ENCODE measurements at regions not wholly inside any gene's neighbourhood (a gene's known extent, or its start where the extent isn't known, plus 50 kb on each side); places are given as distances from the start of the nearest gene placed in this dataset.

DNA sequence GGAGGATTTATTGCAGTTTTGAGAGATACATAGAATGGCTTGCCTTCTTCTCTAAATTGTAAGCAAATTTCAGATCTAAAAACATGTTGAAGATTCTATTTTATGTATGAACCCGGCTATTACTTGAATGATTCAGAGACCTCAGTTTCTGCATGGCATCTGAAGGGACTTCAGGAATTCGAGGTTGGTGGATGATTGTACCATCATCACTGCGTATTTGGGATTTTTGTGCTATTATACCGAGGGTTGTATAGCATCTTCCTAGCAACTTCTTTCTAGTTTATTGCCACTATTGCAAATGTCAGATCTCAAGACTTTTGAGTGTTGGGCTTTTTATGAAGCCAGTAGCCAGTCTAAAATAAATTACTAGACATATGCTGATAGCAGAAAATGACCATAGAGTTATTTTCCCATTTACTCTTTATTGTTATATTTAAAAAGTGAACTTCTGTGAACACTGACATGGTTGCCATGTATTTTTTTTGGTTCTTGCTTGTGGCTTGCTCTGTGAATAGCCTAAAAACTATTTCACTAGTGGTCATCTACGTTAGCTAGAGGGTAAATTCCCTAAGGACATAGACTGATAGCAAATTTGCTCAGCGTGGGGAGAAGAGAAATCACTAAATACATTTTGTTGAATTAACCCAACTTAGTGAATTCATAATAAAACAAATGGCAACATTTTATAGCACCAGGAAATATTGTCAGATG lies 70.6 kb upstream of the KLF12 start:
- Histone ChIP-seq H3K79me2 (ENCODE audit: control insufficient read depth, insufficient read depth, low read length) (no peaks in the 10 kb centered on the region), H3K4me1 (ENCODE audit: control insufficient read depth, extremely low read depth, insufficient read depth, low read length) (peaks cover 3% of the 10 kb centered on the region), H3K27me3 (ENCODE audit: control insufficient read depth, extremely low read depth, insufficient read depth, low read length) (no peaks in the 10 kb centered on the region), H3K4me3 (ENCODE audit: control insufficient read depth in 2 of 3, extremely low read depth in 1 of 3, insufficient read depth in 2 of 3, low read depth in 1 of 3, low read length in 3 of 3) (no peak overlapping the region), H3K36me3 (ENCODE audit: control insufficient read depth in 2 of 2, extremely low read depth in 1 of 2, insufficient read depth in 2 of 2, low read length in 2 of 2) (no peaks in the 10 kb centered on the region), H2AFZ (ENCODE audit: control insufficient read depth, low read length) (no peak overlapping the region), H3K9me3 (ENCODE audit: control insufficient read depth, low read depth, low read length) (no peaks in the 10 kb centered on the region), H3K9ac (ENCODE audit: control insufficient read depth, extremely low read depth, insufficient read depth, low read length) (no peak overlapping the region), H4K20me1 (ENCODE audit: control insufficient read depth, extremely low read depth, insufficient read depth, low read length) (no peaks in the 10 kb centered on the region), H3K4me2 (ENCODE audit: control insufficient read depth, extremely low read depth, insufficient read depth, low read depth, low read length) (no peak overlapping the region), H3K27ac (ENCODE audit: control insufficient read depth, insufficient read depth, low read length) (no peak overlapping the region), H3K9me1 (ENCODE audit: control insufficient read depth, extremely low read depth, insufficient read depth, low read length) (no peaks in the 10 kb centered on the region)
- DNase-seq (ENCODE audit: low read depth, low spot score) (no peak), FAIRE-seq (no peak)
- TF ChIP-seq, protein P1, sequence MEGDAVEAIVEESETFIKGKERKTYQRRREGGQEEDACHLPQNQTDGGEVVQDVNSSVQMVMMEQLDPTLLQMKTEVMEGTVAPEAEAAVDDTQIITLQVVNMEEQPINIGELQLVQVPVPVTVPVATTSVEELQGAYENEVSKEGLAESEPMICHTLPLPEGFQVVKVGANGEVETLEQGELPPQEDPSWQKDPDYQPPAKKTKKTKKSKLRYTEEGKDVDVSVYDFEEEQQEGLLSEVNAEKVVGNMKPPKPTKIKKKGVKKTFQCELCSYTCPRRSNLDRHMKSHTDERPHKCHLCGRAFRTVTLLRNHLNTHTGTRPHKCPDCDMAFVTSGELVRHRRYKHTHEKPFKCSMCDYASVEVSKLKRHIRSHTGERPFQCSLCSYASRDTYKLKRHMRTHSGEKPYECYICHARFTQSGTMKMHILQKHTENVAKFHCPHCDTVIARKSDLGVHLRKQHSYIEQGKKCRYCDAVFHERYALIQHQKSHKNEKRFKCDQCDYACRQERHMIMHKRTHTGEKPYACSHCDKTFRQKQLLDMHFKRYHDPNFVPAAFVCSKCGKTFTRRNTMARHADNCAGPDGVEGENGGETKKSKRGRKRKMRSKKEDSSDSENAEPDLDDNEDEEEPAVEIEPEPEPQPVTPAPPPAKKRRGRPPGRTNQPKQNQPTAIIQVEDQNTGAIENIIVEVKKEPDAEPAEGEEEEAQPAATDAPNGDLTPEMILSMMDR (optimal IDR thresholded peaks at IDR 0.05 in 1 of 3, IDR thresholded peaks at IDR 0.05 in 1 of 3, conservative IDR thresholded peaks at IDR 0.05 in 1 of 3; ENCODE audit: extremely low read depth in 1 of 3, insufficient read depth in 2 of 3, low read length in 3 of 3) = no peak
- no peak for TF ChIP-seq EZH2 (IDR thresholded peaks at IDR 0.05; ENCODE audit: low read length)
- dilution Hi-C loops (cut with MboI; ENCODE audit: extremely low pct_ligation_motif_present, low sequenced_read_pairs) = no loop called here

DNA sequence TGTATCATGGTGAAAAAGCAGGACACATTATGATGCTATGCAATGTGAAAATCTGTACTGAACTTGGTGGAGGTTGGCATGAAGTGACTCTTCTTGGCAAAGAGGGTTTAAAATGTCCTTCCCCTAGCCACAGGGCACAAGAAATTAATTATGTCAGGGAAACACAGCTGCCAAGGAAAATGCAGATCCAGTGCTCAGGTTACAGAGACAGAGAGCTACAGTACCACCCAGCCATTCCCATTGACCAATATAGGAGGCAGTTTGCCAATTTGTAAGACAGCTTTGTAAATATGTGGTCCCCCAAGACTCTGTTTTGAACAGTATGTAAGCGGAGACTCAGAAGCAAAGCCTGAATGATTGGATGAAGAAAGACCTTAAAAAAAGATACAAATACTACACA lies 69.4 kb upstream of the KLF12 start:
- H3K9me1 ChIP-seq (ENCODE audit: control insufficient read depth, extremely low read depth, insufficient read depth, low read length) = no peaks in the 10 kb centered on the region
- no peaks in the 10 kb centered on the region for H3K36me3 ChIP-seq (ENCODE audit: control insufficient read depth in 2 of 2, extremely low read depth in 1 of 2, insufficient read depth in 2 of 2, low read length in 2 of 2)
- no peak overlapping the region for H3K27ac ChIP-seq (ENCODE audit: control insufficient read depth, insufficient read depth, low read length)
- FAIRE-seq = no peak
- H3K27me3 ChIP-seq (ENCODE audit: control insufficient read depth, extremely low read depth, insufficient read depth, low read length) = no peaks in the 10 kb centered on the region
- no peak overlapping the region for H3K4me3 ChIP-seq (ENCODE audit: control insufficient read depth in 2 of 3, extremely low read depth in 1 of 3, insufficient read depth in 2 of 3, low read depth in 1 of 3, low read length in 3 of 3)
- TF ChIP-seq, protein P1 (optimal IDR thresholded peaks at IDR 0.05 in 1 of 3, IDR thresholded peaks at IDR 0.05 in 1 of 3, conservative IDR thresholded peaks at IDR 0.05 in 1 of 3; ENCODE audit: extremely low read depth in 1 of 3, insufficient read depth in 2 of 3, low read length in 3 of 3) = no peak
- TF ChIP-seq EZH2 (IDR thresholded peaks at IDR 0.05; ENCODE audit: low read length) = no peak
- H3K9me3 ChIP-seq (ENCODE audit: control insufficient read depth, low read depth, low read length) = no peaks in the 10 kb centered on the region
- peaks cover 3% of the 10 kb centered on the region for H3K4me1 ChIP-seq (ENCODE audit: control insufficient read depth, extremely low read depth, insufficient read depth, low read length)
- no peak overlapping the region for H3K9ac ChIP-seq (ENCODE audit: control insufficient read depth, extremely low read depth, insufficient read depth, low read length)
- no peaks in the 10 kb centered on the region for H4K20me1 ChIP-seq (ENCODE audit: control insufficient read depth, extremely low read depth, insufficient read depth, low read length)
- H2AFZ ChIP-seq (ENCODE audit: control insufficient read depth, low read length) = no peak overlapping the region
- H3K4me2 ChIP-seq (ENCODE audit: control insufficient read depth, extremely low read depth, insufficient read depth, low read depth, low read length) = no peak overlapping the region
- no peaks in the 10 kb centered on the region for H3K79me2 ChIP-seq (ENCODE audit: control insufficient read depth, insufficient read depth, low read length)
- dilution Hi-C loops (cut with MboI; ENCODE audit: extremely low pct_ligation_motif_present, low sequenced_read_pairs) = no loop called here
- DNase-seq (ENCODE audit: low read depth, low spot score) = no peak
